ENCODE measurements at regions not wholly inside any gene's neighbourhood (a gene's known extent, or its start where the extent isn't known, plus 50 kb on each side); places are given as distances from the start of the nearest gene placed in this dataset.

DNA sequence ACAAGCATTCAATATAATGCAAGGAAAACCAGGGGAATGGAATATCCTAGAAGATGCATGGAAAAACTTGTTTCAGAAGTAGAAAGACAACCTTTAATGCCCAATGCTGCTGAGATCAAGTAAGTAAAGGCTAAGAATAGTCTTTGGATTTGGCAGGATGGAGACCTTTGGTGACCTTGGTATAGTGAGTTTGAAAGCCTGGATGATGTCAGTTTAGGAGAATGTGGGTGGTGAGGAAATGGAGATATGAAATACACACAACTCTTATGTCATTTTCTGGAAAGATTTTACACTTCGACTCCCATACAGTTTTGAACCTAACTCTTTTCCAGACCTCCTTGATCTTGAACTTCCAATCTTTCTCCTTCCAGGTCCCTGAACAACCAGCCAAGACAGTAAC is 185.7 kb downstream of the TFEC start:
- ChIA-PET CTCF (interaction anchor here (2.1 kb wide), 1 partner anchor 1818 kb away, joined by 4 read pairs; no protein-coding TSS in a partner anchor), POLR2A (no interaction called here)
- Histone ChIP-seq H3K36me3 (ENCODE audit: control insufficient read depth in 2 of 2, extremely low read depth in 1 of 2, insufficient read depth in 2 of 2, low read length in 2 of 2) (no peaks in the 10 kb centered on the region), H3K27ac (ENCODE audit: insufficient read depth, low read depth, low read length) (no peak overlapping the region), H3K9me3 (replicated peaks; ENCODE audit: control insufficient read depth, insufficient read depth, low read length) (no peaks in the 10 kb centered on the region), H3K9me1 (replicated peaks; ENCODE audit: control insufficient read depth, extremely low read depth, insufficient read depth, low read length) (no peaks in the 10 kb centered on the region), H3K79me2 (ENCODE audit: control insufficient read depth, insufficient read depth, low read length) (no peaks in the 10 kb centered on the region), H3K4me3 (replicated peaks in 1 of 3; ENCODE audit: insufficient read depth in 1 of 3, low read depth in 1 of 3, low read length in 3 of 3) (no peak overlapping the region), H3K27me3 (ENCODE audit: control insufficient read depth in 2 of 2, insufficient read depth in 2 of 2, low read length in 2 of 2) (no peaks in the 10 kb centered on the region), H3K4me2 (ENCODE audit: insufficient read depth, low read length) (no peak overlapping the region), H2AFZ (ENCODE audit: low read depth, low read length) (no peak overlapping the region), H3K9ac (replicated peaks; ENCODE audit: extremely low read depth, insufficient read depth, low read length) (no peak overlapping the region), H4K20me1 (replicated peaks; ENCODE audit: control insufficient read depth, extremely low read depth, insufficient read depth, low read length) (no peaks in the 10 kb centered on the region), H3K4me1 (ENCODE audit: control insufficient read depth, extremely low read depth, insufficient read depth, low read length) (peaks cover 2% of the 10 kb centered on the region)
- intact Hi-C loops (cut with micrococcal nuclease) (no loop called here), dilution Hi-C loops (cut with MboI; ENCODE audit: extremely low pct_ligation_motif_present, low sequenced_read_pairs) (no loop called here)
- BruUV-seq (replicated peaks), result no TSS peak
- no peak for FAIRE-seq
- DNase-seq (ENCODE audit: low read depth, low spot score), result peak; percentile 6
- TF ChIP-seq FOS (IDR thresholded peaks at IDR 0.05; ENCODE audit: borderline replicate concordance, insufficient read depth, low read length), result no peak
- TF ChIP-seq, protein P1, sequence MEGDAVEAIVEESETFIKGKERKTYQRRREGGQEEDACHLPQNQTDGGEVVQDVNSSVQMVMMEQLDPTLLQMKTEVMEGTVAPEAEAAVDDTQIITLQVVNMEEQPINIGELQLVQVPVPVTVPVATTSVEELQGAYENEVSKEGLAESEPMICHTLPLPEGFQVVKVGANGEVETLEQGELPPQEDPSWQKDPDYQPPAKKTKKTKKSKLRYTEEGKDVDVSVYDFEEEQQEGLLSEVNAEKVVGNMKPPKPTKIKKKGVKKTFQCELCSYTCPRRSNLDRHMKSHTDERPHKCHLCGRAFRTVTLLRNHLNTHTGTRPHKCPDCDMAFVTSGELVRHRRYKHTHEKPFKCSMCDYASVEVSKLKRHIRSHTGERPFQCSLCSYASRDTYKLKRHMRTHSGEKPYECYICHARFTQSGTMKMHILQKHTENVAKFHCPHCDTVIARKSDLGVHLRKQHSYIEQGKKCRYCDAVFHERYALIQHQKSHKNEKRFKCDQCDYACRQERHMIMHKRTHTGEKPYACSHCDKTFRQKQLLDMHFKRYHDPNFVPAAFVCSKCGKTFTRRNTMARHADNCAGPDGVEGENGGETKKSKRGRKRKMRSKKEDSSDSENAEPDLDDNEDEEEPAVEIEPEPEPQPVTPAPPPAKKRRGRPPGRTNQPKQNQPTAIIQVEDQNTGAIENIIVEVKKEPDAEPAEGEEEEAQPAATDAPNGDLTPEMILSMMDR (IDR thresholded peaks at IDR 0.05; ENCODE audit: extremely low read depth in 1 of 2, insufficient read depth in 1 of 2, low read depth in 1 of 2, low read length in 2 of 2), result no peak
- TF ChIP-seq POLR2A (IDR thresholded peaks at IDR 0.05; ENCODE audit: low read depth, low read length), result no peak
- TF ChIP-seq GATA2 (IDR thresholded peaks at IDR 0.05; ENCODE audit: insufficient read depth, insufficient read length, low read depth, low read length), result no peak
- TF ChIP-seq EZH2 (IDR thresholded peaks at IDR 0.05; ENCODE audit: borderline replicate concordance, low read depth, low read length, severe bottlenecking), result no peak
- TF ChIP-seq, protein P2, sequence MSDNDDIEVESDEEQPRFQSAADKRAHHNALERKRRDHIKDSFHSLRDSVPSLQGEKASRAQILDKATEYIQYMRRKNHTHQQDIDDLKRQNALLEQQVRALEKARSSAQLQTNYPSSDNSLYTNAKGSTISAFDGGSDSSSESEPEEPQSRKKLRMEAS (IDR thresholded peaks at IDR 0.05; ENCODE audit: insufficient read depth, insufficient read length), result no peak
- no peak for TF ChIP-seq MYC (IDR thresholded peaks at IDR 0.05; ENCODE audit: low read depth, low read length)
- no peak for TF ChIP-seq POLR2AphosphoS5 (IDR thresholded peaks at IDR 0.05; ENCODE audit: insufficient read depth, low read depth, low read length)
- no peak for TF ChIP-seq JUN (IDR thresholded peaks at IDR 0.05; ENCODE audit: borderline replicate concordance, insufficient read depth, insufficient read length, low read depth)

Measured in endothelial cell of umbilical vein (primary cell).